ENCODE measurements at regions not wholly inside any gene's neighbourhood (a gene's known extent, or its start where the extent isn't known, plus 50 kb on each side); places are given as distances from the start of the nearest gene placed in this dataset.

DNA sequence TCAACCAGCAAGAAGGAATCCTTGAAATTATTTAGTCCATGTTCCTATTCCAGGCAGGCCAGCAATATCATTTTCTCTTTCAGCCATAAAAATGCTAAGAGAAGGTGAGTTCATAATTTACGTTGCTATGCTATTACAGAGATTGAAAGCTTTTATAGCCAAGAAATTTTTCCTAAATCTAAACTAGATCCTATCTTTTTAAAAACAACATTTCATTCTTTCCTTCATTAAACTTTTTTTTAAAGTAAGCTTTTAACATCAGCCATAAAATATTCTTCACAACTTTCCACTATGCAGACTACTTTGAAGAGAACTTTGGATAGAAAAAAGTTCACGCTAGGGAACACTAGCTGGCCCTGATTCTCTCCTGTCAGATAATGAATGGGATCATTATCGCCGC, 159.8 kb downstream of the RPS12 start:
- DNase-seq (ENCODE audit: low read depth), result no peak

DNA sequence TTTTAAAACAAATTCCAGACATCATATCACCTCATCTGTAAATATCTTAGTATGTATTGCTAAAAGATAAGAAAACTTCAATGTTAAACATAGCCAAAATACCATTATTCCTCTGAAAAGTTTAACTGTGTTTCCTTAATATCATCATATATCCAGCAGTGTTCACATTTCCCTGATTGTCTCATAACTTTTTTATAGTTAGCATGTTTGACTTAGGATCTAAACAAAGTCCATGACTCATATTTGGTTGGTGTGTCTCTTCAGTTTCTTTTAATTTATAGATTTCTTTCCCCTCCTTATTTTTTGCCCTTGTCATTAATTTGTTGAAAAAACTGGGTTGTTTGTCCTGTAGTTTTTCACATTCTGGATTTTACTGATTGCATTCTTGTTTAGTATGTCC, 163.0 kb downstream of the RPS12 start:
- no peak for DNase-seq (ENCODE audit: low read depth)

DNA sequence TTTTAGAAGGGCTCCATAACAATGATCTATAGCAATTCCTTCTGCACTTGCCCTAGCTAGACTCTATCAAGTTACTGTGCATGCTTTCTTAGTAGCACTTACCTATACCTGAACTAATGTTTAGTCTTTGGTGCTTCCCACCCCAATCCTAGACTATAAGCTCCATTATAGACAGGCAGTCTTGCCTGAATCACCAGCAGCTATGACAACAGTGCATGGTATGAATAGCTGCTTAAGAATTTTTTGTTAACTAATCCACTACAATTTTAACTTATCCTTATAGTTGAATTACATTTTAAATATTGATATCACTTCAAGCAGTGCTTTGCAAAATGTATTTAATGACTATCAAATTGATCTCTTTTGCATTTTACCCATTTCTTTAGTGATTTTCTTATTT, 164.3 kb downstream of the RPS12 start:
- DNase-seq (ENCODE audit: low read depth), result no peak

DNA sequence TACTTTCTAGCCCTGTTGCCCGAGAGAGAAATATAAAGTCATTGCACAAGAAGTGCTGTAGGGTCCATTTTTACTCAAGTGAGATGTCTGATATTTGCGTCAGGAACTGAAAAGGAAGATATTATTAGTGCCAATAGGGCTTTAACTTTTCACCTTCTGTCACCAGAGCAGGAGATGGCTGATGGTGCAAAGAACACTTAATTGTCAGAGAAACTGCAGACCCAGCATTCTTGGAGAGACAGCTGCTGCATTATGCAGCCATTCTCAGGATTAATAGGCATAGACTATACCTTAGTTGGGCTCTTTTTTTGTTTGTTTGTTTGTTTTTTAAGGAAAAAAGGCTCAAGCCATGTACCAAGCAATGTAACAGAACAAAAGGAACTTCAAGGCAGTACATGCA, 179.4 kb downstream of the RPS12 start:
- no peak for DNase-seq (ENCODE audit: low read depth)

DNA sequence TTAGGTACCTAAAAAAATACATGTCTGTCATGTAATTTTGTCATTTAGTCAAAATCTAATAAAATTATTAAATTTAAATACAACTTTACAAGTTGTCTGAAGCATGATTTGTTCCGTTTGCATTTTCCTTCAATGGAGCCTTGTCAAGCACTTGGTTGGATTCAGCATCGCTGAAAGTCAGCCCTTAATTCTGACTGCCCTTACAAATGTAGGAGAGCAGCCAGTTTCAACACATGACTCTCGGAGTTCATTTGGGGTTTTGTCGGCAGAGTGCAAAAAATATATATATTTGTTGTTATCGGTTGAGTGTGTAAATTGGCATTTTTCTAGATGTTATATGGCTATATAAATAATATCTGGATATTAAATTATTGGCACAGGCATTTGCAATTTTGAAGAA, 180.6 kb downstream of the RPS12 start:
- DNase-seq (ENCODE audit: low read depth), result no peak

DNA sequence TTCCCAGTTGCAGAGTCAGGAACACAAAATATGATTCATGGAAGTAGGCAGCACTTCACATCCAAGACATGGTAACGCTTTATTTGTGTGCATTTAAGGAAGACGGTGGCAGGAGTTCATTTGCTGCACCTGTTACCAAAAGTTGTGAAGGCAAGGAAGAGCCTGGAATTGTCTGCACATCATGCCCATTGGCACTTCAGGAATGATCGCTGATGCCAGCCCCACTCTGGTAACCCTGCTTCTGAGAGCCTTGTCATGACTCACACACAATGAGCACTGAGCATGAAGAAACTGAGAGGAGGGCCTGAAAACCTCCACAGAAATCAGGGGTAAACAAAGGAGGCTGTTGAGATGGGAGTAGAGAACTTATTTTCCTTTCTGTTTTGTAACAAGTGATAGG, 181.1 kb downstream of the RPS12 start:
- no peak for DNase-seq (ENCODE audit: low read depth)

DNA sequence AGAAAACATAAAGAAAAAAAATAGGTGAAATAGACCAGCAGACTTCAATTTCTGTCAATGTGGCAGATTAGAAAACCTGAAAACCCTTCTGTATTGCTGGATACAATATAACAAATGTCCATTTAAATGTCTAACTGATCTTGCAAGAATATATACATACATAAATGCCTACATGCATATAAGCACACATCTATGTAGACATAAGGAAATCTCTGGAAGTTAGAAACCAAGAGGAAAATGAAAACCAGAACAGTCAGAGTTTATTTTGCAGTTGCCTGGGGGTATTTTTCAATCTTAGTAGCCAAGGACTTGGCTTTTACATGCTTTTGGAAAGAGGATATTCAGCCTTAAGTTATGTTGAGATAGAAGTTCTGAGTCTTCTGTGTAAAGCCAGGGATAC, 184.0 kb downstream of the RPS12 start:
- peak; percentile 1 for DNase-seq (ENCODE audit: low read depth)

DNA sequence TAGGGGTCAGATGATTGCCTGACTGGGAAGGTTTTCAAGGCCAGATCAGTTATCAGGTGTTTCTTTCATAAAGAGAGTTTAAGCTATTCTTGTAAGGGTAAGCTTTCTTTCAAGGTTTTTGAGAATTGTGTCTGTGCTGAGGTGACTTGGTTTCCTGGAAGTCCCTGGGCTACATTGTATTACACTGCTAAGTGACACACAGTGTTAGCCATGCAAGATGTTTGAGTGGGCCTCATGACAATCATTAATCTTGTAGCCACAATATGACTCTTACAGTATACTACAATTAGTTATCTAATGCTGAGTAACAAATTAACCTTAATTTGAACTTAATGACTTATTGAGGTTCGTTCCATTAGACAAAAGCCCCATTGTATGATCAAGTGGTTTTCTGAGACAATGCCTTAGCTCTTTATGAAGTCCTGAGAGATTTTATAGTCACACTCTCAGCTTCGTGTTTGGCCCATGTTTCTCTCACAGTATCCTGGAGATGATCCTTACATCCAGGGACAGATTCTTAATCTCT, 186.7 kb downstream of the RPS12 start:
- no peak for DNase-seq (ENCODE audit: low read depth)

DNA sequence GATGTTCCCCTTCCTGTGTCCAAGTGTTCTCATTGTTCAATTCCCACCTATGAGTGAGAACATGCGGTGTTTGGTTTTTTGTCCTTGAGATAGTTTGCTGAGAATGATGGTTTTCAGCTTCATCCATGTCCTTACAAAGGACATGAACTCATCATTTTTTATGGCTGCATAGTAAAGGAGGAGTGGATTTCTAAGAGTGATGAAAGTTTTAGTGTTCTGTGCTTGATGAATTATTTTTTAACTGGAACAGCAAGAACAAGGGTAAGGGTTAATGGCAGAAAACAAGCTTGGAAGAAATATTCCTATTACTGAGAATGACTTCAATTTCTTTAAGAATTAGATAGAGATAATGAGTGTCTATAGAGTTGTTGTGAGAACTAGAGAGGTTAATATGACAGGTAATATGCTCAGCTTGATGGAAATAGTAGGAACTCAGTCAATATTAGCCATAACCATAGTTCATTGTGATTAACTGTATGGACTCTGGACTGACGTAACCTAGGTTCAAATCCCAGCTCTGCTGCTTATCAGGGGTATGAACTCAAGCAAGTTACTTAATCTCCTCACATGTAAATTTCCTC, 190.0 kb downstream of the RPS12 start:
- DNase-seq (ENCODE audit: low read depth), result no peak

DNA sequence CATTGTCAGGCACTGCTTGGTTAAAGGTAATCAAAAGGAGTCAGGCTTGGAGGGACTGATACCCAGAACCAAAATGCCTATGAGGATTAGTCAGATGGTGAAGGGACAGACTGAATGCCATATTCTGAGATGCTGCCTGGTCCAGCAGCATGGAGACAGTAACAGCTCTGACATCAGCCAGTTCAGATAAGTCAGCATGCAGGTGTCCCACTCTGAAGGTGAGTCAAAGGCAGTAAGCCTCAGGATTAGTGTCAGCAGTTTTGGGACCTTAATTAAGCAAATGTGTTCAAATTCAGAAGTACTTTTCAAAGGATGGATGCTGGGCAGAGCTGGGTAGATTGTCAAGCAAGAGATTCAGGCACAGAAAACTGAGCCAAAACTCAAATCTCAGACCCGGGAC, 198.4 kb downstream of the RPS12 start:
- DNase-seq (ENCODE audit: low read depth), result no peak

DNA sequence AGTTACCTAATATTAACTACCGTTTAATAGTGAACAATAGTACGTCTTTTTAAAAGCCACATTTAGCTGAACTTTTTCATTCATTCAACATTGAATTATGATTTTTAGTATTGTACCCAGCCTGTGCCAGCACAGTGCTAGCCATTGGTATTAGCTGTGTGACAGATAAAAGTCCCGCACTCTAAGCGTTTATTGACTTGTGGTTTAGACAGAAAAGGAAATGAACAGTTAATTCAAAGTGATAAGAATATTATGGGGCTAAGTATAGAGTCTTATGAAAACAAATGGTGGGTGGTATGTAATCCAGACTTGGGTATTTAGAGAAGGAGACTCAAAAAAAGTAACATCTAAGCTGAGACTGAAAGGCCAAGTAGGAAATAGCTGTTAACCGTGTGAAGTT, 202.3 kb downstream of the RPS12 start:
- no peak for DNase-seq (ENCODE audit: low read depth)

DNA sequence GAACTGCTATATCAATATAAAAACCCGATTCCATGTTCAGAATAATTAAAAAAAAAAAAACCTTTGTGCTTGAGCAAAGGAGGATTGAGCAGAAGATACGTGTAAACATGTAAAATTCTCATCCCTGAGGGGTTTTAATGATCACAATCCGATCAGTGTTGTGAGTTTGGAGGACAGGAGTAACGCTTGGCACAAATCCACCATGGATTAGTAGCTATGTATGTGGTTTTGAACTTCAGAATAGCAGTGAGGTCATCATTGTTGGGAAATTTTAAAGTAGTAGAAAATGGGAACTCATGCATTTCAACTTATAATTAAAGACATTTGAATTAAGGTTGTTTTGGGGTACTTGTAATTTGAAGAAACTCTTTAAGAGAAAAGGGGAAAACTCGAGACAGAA, 203.2 kb downstream of the RPS12 start:
- DNase-seq (ENCODE audit: low read depth), result no peak

DNA sequence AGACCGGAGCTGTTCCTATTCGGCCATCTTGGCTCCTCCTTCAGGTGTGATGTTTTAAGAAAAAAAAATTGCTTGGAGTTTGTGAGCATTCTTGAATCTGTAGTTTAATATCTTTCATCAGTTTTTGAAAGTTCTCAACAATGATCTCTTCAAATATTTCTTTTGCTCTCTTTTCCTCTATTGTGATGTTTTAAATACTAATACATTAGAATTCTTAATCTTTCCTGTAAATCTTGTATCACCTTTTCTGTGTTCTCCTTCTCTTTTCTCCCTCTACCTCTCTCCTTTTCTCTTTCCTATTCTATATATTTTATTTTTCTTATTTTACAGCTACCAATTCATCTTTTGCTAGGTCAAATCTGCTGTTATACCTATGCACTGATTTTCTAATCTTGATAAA, 212.3 kb downstream of the RPS12 start:
- DNase-seq (ENCODE audit: low read depth), result no peak

DNA sequence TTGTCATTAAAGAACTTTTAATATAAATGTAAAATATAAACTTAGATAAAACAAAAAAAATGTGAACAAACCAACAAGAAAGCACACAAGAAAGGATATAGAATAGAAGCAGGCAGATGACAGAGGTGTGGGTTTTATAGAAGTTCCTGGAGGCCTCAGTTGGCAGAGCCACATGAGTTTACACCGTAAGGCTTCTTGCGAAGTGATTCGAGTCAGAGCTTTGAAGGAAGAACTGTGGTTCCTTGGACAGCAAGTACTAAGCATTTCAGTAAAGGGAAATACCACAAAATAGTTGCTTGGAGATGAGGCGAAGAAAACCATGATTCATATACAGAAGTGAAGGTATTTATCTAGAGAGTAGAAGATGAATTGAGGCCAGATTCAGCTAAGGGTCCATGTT, 207.9 kb upstream of the EYA4 start:
- no peak for DNase-seq (ENCODE audit: low read depth)

DNA sequence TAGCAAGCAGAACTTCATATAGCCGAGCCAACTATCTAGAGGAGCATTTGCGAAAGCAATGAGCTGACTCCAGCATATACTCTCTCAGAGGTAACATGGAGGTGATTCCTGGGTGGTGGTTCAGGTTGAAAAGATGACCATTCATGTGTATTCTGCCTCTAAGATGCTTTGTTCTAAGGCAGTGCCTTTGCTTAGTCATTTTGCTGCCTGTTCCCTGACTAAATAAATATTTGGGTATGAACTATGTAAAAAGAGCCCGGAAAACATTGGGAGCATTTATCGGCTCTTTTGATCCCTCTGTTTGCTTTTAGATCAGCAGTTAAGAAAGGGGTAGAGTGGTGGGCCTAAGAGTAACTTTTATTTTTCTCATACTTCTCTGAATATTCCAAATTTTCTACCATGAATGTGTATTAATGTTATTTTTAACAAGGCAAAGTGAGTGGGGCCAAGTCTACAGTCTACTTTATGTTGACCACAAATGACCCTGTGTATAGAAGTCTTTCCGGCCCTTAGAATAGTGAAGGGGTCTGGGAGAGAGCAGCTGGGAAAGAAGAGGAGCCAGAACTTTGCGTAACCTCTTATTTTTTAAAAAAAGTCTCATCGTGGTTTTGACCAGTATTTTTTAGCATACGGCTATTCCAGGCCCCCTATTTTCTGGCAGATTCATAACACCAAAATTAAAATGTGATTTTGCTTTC, 206.5 kb upstream of the EYA4 start:
- no peak for DNase-seq (ENCODE audit: low read depth)

DNA sequence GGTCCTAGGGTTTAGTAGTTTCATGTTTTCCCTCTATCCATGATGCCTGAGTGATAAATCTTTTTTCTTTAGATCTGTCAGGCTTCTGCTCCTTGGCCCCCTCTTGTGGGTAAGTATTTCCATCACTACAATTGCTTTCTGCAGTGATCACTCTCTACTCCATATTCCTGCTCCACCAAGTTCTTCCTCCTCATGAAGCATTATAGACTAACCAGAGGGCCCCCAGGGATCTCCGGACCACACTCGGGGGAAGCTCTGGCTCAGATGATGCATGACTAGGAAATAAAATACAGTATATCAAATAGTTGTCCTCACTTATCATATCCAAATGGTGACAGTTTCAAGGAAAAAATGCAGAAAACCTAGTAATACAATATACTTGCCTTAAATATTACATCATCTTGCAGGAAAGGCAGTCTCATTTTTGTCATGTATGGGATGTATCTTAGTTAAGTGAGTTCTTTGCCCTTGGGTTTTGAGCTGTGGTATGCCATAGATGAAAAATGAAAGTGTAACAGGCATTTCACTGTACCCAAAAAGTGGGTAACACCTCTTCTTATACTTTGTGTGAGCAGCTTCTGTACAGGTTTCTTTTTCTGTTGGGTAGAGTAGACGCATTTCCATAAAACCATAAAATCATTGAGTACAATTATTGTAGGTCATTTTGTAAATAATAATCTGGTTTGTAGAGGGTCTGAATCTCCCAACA, 200.9 kb upstream of the EYA4 start:
- peak; percentile 28 for DNase-seq (ENCODE audit: low read depth)

DNA sequence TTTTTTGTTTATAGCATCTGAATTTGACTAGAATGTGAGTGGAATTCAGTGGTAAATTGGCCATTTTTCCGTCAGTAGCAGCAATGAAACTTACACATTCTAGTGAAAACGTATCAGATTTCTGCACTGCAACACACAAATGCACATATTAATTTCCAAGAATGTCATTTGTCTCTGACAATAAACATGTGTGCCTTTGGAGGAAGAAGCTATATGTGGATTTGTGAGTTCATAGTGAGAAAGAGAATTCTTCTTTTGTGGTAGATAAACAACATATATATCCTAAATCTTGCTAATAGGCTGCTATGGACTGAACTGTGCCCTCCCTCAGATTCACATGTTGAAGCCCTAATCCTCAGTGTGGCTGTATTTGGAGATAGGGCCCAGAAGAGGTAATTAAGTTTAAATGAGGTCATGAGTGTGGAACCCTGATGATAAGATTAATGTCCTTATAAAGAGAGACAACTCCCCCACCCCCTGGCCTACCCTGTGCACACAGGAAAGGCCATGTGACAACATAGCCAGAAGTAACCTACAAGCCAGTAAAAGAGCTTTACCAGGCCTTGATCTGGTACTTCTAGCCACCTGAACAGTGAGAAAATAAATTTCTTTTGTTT, 200.2 kb upstream of the EYA4 start:
- no peak for DNase-seq (ENCODE audit: low read depth)

DNA sequence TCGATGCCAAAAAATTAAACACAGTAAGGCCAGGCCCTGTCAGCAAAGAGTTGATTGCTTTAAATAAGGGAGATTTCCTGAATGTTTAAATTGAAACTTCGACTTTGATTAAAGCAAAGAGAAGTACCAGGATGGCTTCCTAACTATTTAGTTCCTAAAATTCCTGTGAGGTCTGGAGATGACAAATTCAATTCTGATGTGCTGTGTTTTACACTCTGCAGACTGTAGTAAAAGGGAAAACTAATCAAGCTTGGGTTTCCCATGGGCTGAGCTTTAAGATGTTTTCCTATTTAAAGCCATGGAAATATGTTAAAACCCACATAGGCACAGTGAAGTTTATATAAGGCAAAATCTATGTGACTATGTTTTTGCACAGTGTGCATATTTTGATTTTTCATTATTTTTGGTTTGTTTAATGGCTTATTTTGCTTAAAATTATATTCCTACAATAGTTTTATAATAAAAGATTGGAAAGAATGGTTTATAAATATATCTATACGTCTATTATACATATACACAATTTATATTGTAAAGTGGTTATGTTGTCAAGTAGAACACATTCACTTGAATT, 198.5 kb upstream of the EYA4 start:
- DNase-seq (ENCODE audit: low read depth), result no peak

DNA sequence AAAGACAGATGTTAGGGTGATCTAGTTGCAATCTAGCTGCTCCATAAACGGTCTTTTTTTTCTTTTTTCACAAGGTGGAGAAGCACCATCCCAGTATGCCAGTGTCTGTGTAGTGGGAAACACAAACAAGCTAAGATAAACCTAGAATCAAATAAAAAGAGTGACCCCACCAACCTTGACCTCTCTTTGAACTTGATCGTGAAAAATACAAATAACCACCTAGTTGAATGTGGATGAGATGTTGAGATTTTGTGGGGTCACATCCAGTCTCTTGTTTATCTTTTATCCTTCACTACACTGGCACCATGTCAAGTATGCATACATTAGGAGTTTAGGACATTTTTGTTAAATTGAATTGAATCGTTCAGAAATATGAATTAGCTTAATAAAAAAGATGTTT, 194.6 kb upstream of the EYA4 start:
- no peak for DNase-seq (ENCODE audit: low read depth)

DNA sequence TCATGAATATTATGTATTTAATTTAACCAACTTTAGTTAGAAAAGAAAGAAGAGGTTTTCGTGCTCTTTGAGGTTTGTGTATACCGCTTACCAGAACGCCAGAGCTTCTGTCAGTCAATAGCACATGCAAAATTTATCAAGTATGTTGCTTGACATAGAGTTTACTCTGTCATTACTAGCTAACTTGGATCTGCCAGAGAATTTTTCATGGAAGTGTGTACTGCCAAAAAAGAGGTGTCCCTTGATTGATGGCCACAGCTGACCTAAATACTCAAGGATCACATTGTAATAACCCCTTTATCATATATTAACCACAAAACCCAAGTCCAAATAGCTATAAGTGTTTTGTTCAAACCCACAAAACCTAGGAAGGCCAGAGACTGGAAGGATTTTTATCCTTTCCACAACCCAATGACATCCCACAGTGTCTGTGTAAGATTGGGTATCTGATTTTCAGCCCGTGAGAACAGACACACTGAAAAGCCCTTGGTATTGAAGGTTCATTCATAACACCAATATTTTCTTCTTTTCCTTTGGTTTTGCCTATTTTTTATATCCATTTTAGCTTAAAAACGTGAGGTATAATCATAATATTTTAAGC, 194.0 kb upstream of the EYA4 start:
- DNase-seq (ENCODE audit: low read depth), result no peak

DNA sequence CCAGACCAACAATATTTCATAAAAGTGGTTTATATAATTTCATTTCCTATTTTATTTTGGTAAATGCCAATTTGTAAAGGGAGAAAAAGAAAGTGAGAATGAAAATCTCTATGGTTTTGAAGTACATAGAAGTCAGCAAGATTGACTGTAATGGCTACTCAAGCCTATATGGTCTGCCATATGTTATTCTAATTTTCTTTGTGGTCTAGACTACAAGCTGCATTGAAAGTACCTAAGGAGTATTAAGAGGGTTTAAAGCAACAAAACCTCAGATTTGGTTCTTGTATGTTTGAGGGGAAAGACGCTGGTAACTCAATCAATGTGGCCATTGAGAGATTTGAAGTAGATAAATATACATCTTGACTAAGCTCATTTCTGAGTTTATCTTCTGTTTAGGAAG, 193.5 kb upstream of the EYA4 start:
- DNase-seq (ENCODE audit: low read depth), result no peak

DNA sequence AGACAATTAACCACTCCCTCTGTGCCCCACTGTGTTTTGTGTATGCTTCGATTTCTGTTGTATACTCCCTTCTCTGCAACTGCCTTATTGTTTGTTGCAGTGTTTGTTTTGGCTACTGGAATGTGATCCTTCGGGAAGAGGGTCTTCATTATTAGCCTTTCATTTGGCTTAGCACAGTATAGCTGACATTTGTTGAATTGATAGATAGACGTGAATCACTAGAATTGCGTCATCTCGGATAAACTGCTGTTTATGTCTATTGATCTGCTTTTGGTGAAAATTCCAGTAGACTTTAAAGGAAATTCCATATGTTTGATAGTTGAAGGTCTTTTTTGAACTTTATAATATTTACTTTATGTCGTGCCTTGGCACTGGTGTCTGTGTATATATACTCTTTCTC, 189.9 kb upstream of the EYA4 start:
- no peak for DNase-seq (ENCODE audit: low read depth)
